RCC 7860 (cell line): ENCODE measurements at regions not wholly inside any gene's neighbourhood (a gene's known extent, or its start where the extent isn't known, plus 50 kb on each side); places are given as distances from the start of the nearest gene placed in this dataset.
"Not testable (repeated sequence)": the region's sequence is repeated elsewhere in the genome, so short reads cannot be mapped to it uniquely, and the experiment has no call there.

ENCODE experiments used
- DNase-seq: peaks from one replicate; pipeline ENCODE4 v3.0.0-alpha.2; 2015; ENCODE audit warnings: low spot score
- FAIRE-seq: peaks from 2 replicates; lab custom pipeline; 2012; peaks lifted over from hg19 to GRCh38; lab: Jason Lieb, UNC

GRCh38 chr5:42950456-42951292 is 89.4 kb downstream of the ANXA2R start:
- peak; percentile 99 for FAIRE-seq
- DNase-seq: peak; percentile 100

- no peak for FAIRE-seq
- no peak for DNase-seq
Measured at GRCh38 chr5:42950116-42950455, 90.0 kb downstream of the ANXA2R start.

- DNase-seq: no peak
- FAIRE-seq: no peak
Measured at GRCh38 chr5:42949348-42950115, 90.6 kb downstream of the ANXA2R start.

GRCh38 chr5:42948961-42949347 is 91.2 kb downstream of the ANXA2R start:
- FAIRE-seq: no peak

GRCh38 chr5:42944989-42945388 is 95.1 kb downstream of the ANXA2R start:
- FAIRE-seq: peak; percentile 95
- peak; percentile 92 for DNase-seq

More at GRCh38 chr5:42948961-42949347, 91.2 kb downstream of the ANXA2R start:
- DNase-seq: no peak

GRCh38 chr5:42943931-42944631 is 96.0 kb downstream of the ANXA2R start:
- FAIRE-seq: no peak

GRCh38 chr5:42940853-42941252 is 99.3 kb downstream of the ANXA2R start:
- FAIRE-seq (peak; percentile 76), DNase-seq (no peak)

More at GRCh38 chr5:42943931-42944631, 96.0 kb downstream of the ANXA2R start:
- DNase-seq: no peak

- not testable (repeated sequence) for FAIRE-seq, DNase-seq
Measured at GRCh38 chr5:42932011-42932410, 108.1 kb downstream of the ANXA2R start.

GRCh38 chr5:42931451-42931850 is 108.7 kb downstream of the ANXA2R start:
- DNase-seq, FAIRE-seq: not testable (repeated sequence)

GRCh38 chr5:42930934-42931333 is 109.2 kb downstream of the ANXA2R start:
- DNase-seq (no peak), FAIRE-seq (no peak)

GRCh38 chr5:42929871-42930270 is 110.2 kb downstream of the ANXA2R start:
- no peak for FAIRE-seq
- no peak for DNase-seq

- DNase-seq (no peak), FAIRE-seq (no peak)
Measured at GRCh38 chr5:42927730-42928129, 112.4 kb downstream of the ANXA2R start.

- DNase-seq (no peak), FAIRE-seq (no peak)
Measured at GRCh38 chr5:42924686-42925085, 113.0 kb upstream of the SELENOP start.

- no peak for FAIRE-seq
- DNase-seq: no peak
Measured at GRCh38 chr5:42924226-42924625, 112.5 kb upstream of the SELENOP start.

GRCh38 chr5:42923710-42924109 is 112.0 kb upstream of the SELENOP start:
- FAIRE-seq (no peak), DNase-seq (no peak)

GRCh38 chr5:42919600-42919999 is 107.9 kb upstream of the SELENOP start:
- DNase-seq (no peak), FAIRE-seq (no peak)

GRCh38 chr5:42915306-42915866 is 103.7 kb upstream of the SELENOP start:
- DNase-seq: no peak

GRCh38 chr5:42912184-42912798 is 100.6 kb upstream of the SELENOP start:
- peak; percentile 67 for DNase-seq
- peak; percentile 82 for FAIRE-seq

More at GRCh38 chr5:42915306-42915866, 103.7 kb upstream of the SELENOP start:
- FAIRE-seq: no peak

GRCh38 chr5:42908509-42909488 is 97.1 kb upstream of the SELENOP start:
- FAIRE-seq (peak; percentile 67), DNase-seq (peak; percentile 86)
